Lower leg skin (tissue), 4 donors: ENCODE measurements at regions not wholly inside any gene's neighbourhood (a gene's known extent, or its start where the extent isn't known, plus 50 kb on each side); places are given as distances from the start of the nearest gene placed in this dataset.

Experiments
- DNase-seq, 2 donors: peaks; one replicate each; pipeline ENCODE4 v3.0.0-alpha.2; 2019; ENCODE audit warnings: low spot score in 2 of 2
- H3K4me3 ChIP-seq: fragments of 200-600 bp; sonication (generic); 2 replicates; pipeline ENCODE4 v1.5.1; 2017; ENCODE audit warnings: mild to moderate bottlenecking, low read depth; ENCODE audit not compliant: poor library complexity, severe bottlenecking
- CTCF ChIP-seq, 3 donors: fragments of 450-650 bp; IDR thresholded peaks; one replicate each; pipeline ENCODE4 v1.5.1; 2016; ENCODE audit warnings: antibody characterized with exemption in 3 of 3, mild to moderate bottlenecking in 3 of 3, moderate library complexity in 2 of 3
- POLR2A ChIP-seq, 2 donors: fragments of 450-650 bp; IDR thresholded peaks; one replicate each; pipeline ENCODE4 v1.6.1; 2016 to 2017; ENCODE audit warnings: antibody characterized with exemption in 2 of 2, mild to moderate bottlenecking in 1 of 2, moderate library complexity in 1 of 2
- WGBS, 2 donors: methylation state at CpG; one replicate each; pipeline ENCODE4 v1.1.5; 2018; 5-methylcytosine and 5-hydroxymethylcytosine counted together
- intact Hi-C: fragments of 100-400 bp; cut with DNase I; formaldehyde crosslinking; loops from one replicate; pipeline ENCODE4 v1.15.0; 2023; ENCODE audit warnings: low total_unique reads

GRCh38 chr1:239186487-239186886, 199.9 kb upstream of the CHRM3 start:
- intact Hi-C loops: no loop called here
- DNase-seq: no peak
- no peak overlapping the region for H3K4me3 ChIP-seq
- TF ChIP-seq POLR2A (IDR thresholded peaks at IDR 0.05) (no peak), CTCF (IDR thresholded peaks at IDR 0.05) (no peak)
- 50 to 76% methylated on average over 1 of the region's 1 CpG for whole genome bisulfite sequencing, 2 donors

- intact Hi-C loops: no loop called here
- 29 to 35% methylated on average over 1 of the region's 1 CpG for WGBS, 2 donors
These were observed 201.1 kb upstream of the CHRM3 start for GRCh38 chr1:239185245-239185619.

GRCh38 chr1:239184561-239185244, 201.7 kb upstream of the CHRM3 start:
- no peak for DNase-seq
- no peak overlapping the region for H3K4me3 ChIP-seq
- intact Hi-C loops: no loop called here
- TF ChIP-seq POLR2A (IDR thresholded peaks at IDR 0.05) (no peak), CTCF (IDR thresholded peaks at IDR 0.05) (no peak)

More at GRCh38 chr1:239185245-239185619, 201.1 kb upstream of the CHRM3 start:
- H3K4me3 ChIP-seq: no peak overlapping the region
- no peak for TF ChIP-seq POLR2A (IDR thresholded peaks at IDR 0.05)
- TF ChIP-seq CTCF (IDR thresholded peaks at IDR 0.05): no peak
- DNase-seq: no peak

DNA sequence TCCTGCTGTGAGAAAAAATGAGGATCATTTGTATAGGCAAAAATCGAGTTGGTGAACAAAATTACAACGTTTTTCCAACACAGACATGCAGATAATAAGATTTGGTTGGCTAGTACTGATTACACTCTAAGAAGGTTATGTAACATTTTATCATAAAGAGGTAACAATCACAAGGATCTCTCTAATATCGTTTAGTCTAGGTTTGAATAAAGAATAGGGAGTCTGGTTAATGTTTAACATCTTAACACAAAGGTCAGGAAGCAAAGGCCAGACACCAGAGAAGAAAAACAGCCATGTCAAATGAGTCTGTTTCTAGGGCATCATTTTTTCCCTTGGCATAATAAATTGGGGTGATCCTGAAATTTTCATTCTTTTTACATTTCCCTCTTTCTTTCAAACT, 207.4 kb upstream of the CHRM3 start:
- no peak overlapping the region for H3K4me3 ChIP-seq
- intact Hi-C loops: no loop called here
- no peak for DNase-seq
- TF ChIP-seq CTCF (IDR thresholded peaks at IDR 0.05) (no peak), POLR2A (IDR thresholded peaks at IDR 0.05) (no peak)
- 57 to 58% methylated on average over 3 of the region's 3 CpGs for WGBS, 2 donors

- intact Hi-C loops: no loop called here
- TF ChIP-seq CTCF (IDR thresholded peaks at IDR 0.05): no peak
- no peak for TF ChIP-seq POLR2A (IDR thresholded peaks at IDR 0.05)
- WGBS, 2 donors: 82 to 88% methylated on average over 3 of the region's 3 CpGs
- H3K4me3 ChIP-seq: no peak overlapping the region
- DNase-seq: no peak
These were observed 211.5 kb upstream of the CHRM3 start for GRCh38 chr1:239174880-239175279.

DNA sequence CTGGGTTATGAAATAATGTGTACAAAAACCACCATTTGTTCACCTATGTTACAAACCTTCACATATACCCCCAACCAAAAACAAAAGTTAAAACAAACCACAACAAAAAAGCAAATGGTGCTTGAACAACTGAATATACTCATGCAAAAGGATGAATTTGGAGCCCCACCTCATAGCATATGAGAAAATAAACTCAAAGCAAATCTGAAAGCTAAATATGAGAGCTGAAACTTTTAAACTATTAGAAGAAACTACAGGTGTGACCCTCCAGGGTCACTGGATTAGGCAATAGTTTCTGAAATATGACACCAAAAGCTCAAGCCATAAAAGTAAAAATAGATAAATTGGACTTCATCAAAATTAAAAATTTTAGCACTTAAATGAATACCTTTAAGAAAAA, 215.5 kb upstream of the CHRM3 start:
- no peak for DNase-seq
- no peak for TF ChIP-seq POLR2A (IDR thresholded peaks at IDR 0.05)
- TF ChIP-seq CTCF (IDR thresholded peaks at IDR 0.05): no peak
- intact Hi-C loops: no loop called here
- no peak overlapping the region for H3K4me3 ChIP-seq
